PC-3 (cell line): ENCODE measurements at regions not wholly inside any gene's neighbourhood (a gene's known extent, or its start where the extent isn't known, plus 50 kb on each side); places are given as distances from the start of the nearest gene placed in this dataset.

Source experiments
- ATAC-seq: fragments of 200-7000 bp; cut with Tn5 transposase; 2 replicates; pipeline ENCODE4 v1.9.1; 2020; ENCODE audit warnings: mild to moderate bottlenecking, moderate library complexity
- BruUV-seq: library from RNA; stranded (reverse); fragments of 400-500 nt; replicated peaks from 2 replicates; lab custom pipeline; 2021; lab: Mats Ljungman, UMichigan
- CTCF ChIA-PET: fragments of 300-600 bp; sonication (Branson Sonifier 250); formaldehyde crosslinking; loops from one replicate; lab custom pipeline; 2022; ENCODE audit warnings: antibody characterized with exemption; lab: Charles Lee
- POLR2A ChIA-PET: fragments of 300-600 bp; sonication (Branson Sonifier 250); formaldehyde crosslinking; loops from one replicate; lab custom pipeline; 2022; ENCODE audit warnings: antibody characterized with exemption; ENCODE audit not compliant: unreplicated experiment; lab: Charles Lee
- DNase-seq: peaks from one replicate; pipeline ENCODE4 v3.0.0-alpha.2; 2015
- H2AFZ ChIP-seq: fragments of 300-600 bp; sonication (generic); 2 replicates; pipeline ENCODE4 v1.6.0; 2016; ENCODE audit warnings: antibody characterized with exemption, low read length
- H3F3A ChIP-seq: fragments of 300-600 bp; sonication (generic); one replicate; pipeline ENCODE4 v1.6.0; 2017; ENCODE audit warnings: antibody characterized with exemption, low read length, control low read depth, mild to moderate bottlenecking; ENCODE audit not compliant: unreplicated experiment
- H3K27ac ChIP-seq: fragments of 300-600 bp; sonication (generic); 2 replicates; pipeline ENCODE4 v1.5.1; 2016; ENCODE audit warnings: mild to moderate bottlenecking, low read length
- H3K27me3 ChIP-seq: fragments of 300-600 bp; sonication (generic); 2 replicates; pipeline ENCODE4 v1.6.1; 2016; ENCODE audit warnings: low read length, mixed read lengths
- H3K36me3 ChIP-seq: fragments of 300-600 bp; sonication (generic); 2 replicates; pipeline ENCODE4 v1.6.1; 2016; ENCODE audit warnings: low read depth, mixed run types, low read length, mixed read lengths
- H3K4me1 ChIP-seq: fragments of 300-600 bp; sonication (generic); 2 replicates; pipeline ENCODE4 v1.5.1; 2016; ENCODE audit warnings: low read length; ENCODE audit not compliant: insufficient read depth
- H3K4me2 ChIP-seq: fragments of 300-600 bp; sonication (generic); 2 replicates; pipeline ENCODE4 v1.6.0; 2016; ENCODE audit warnings: low read length
- H3K4me3 ChIP-seq: fragments of 300-600 bp; sonication (generic); 2 replicates; pipeline ENCODE4 v1.5.1; 2016; ENCODE audit warnings: mild to moderate bottlenecking, low read length, mixed read lengths
- H3K79me2 ChIP-seq: fragments of 300-600 bp; sonication (generic); 2 replicates; pipeline ENCODE4 v1.6.1; 2017; ENCODE audit warnings: low read length, mixed read lengths
- H3K9ac ChIP-seq: fragments of 300-600 bp; sonication (generic); 2 replicates; pipeline ENCODE4 v1.6.0; 2016; ENCODE audit warnings: mild to moderate bottlenecking, low read length
- H3K9me2 ChIP-seq: fragments of 300-600 bp; sonication (generic); replicated peaks from 2 replicates; pipeline ENCODE4 v1.6.1; 2016; ENCODE audit warnings: mixed run types, low read length, mixed read lengths
- H3K9me3 ChIP-seq: fragments of 300-600 bp; sonication (generic); 2 replicates; pipeline ENCODE4 v1.6.1; 2016; ENCODE audit warnings: low read length, mixed read lengths
- H4K20me1 ChIP-seq: fragments of 300-600 bp; sonication (generic); 2 replicates; pipeline ENCODE4 v1.6.1; 2016; ENCODE audit warnings: low read length, mixed read lengths
- EZH2 ChIP-seq: fragments of 300-600 bp; sonication (generic); IDR thresholded peaks from one replicate; pipeline ENCODE4 v1.6.1; 2017; ENCODE audit warnings: antibody characterized with exemption, mild to moderate bottlenecking, low read length; ENCODE audit not compliant: unreplicated experiment
- EZH2phosphoT487 ChIP-seq: fragments of 300-600 bp; sonication (generic); IDR thresholded peaks from 2 replicates; pipeline ENCODE4 v1.6.1; 2018; ENCODE audit warnings: mild to moderate bottlenecking, antibody characterized with exemption, low read length, borderline replicate concordance
- intact Hi-C: fragments of 100-400 bp; cut with micrococcal nuclease; formaldehyde crosslinking; loops from 2 replicates; pipeline ENCODE4 v1.9.0; 2023
- TF ChIP-seq, protein P1 (sequence below): fragments of 300-600 bp; sonication (generic); conservative IDR thresholded peaks from 2 replicates; pipeline ENCODE4 v1.5.1; 2017; ENCODE audit warnings: antibody characterized with exemption, low read depth, mild to moderate bottlenecking, low read length

DNA sequence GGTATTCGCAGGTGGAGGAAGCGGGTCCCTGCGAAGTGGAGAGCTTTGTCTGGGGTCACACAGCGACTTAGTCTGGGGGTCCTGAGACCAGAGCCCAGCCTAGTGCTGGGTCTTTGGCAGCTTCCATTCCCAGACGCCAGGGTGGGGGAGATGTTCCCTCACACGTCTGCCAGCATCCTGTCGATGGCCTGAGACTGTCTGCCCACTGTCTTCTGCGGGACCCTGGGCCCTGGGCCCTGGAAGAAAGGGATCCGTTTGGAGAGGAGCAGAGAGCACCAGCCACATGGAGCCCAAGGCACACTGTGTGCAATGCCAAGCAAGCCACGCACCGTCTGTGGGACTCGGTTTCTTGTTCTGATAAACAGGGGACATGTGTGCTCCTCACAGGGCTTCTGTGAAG is 197.2 kb downstream of the KIF26A start:
- Histone ChIP-seq H3K4me2 (no peak overlapping the region), H3K9me3 (no peaks in the 10 kb centered on the region), H3K27me3 (peaks cover 52% of the 10 kb centered on the region), H3K4me3 (no peak overlapping the region), H3F3A (no peaks in the 10 kb centered on the region), H3K79me2 (no peaks in the 10 kb centered on the region), H3K9me2 (no peaks in the 10 kb centered on the region), H4K20me1 (no peaks in the 10 kb centered on the region), H3K9ac (no peak overlapping the region), H3K27ac (no peak overlapping the region), H3K4me1 (no peaks in the 10 kb centered on the region), H2AFZ (no peak overlapping the region), H3K36me3 (no peaks in the 10 kb centered on the region)
- intact Hi-C loops = no loop called here
- ChIA-PET CTCF (no interaction called here), POLR2A (no interaction called here)
- no peak for DNase-seq
- no peak for TF ChIP-seq EZH2phosphoT487
- no peak for TF ChIP-seq EZH2
- BruUV-seq = no TSS peak
- ATAC-seq = no peak

DNA sequence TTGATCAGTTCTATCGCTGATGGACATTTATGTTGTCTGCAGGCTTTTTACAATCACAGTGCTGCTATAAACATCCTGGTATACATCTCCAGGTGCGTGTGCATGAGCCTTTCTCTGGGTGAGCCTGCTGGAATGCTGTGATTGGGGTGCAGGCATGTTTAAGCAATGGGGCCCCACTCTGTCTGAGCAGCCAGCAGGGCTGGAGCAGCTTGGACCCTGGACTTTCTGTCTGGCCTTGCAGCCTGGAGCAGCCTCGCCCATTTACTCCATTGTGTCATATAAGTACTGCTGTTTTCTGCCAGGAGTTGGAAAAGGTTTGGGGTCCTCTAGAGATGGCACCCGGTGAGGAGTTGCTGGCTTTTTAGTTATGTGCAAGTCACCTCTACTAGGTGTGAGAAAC is 199.0 kb downstream of the KIF26A start:
- H3K9me2 ChIP-seq = no peaks in the 10 kb centered on the region
- BruUV-seq = no TSS peak
- intact Hi-C loops = no loop called here

DNA sequence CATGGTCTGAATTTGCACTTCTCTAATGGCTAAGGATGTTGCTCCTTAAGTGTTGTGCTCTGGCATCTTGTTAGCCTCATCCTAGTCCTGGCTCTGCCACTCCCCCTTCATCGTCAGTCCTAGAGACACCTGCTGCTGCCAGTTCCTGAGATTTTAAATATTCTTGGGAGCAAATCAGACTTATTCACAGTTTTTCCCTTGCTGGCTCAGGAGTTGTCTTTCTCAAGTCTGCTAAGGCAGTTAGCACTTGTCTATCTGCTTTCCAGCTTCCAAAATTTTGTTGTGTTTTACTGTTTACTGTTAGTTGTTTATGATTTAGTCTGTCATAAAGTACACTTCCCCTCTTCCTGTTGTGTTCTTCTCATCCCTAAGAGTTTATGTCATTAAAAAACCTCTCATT is 201.0 kb downstream of the KIF26A start:
- DNase-seq (no peak), ATAC-seq (no peak)
- H3K4me2 ChIP-seq = no peak overlapping the region
- H3F3A ChIP-seq = no peaks in the 10 kb centered on the region
- no peak for TF ChIP-seq EZH2phosphoT487
- TF ChIP-seq, protein P1, sequence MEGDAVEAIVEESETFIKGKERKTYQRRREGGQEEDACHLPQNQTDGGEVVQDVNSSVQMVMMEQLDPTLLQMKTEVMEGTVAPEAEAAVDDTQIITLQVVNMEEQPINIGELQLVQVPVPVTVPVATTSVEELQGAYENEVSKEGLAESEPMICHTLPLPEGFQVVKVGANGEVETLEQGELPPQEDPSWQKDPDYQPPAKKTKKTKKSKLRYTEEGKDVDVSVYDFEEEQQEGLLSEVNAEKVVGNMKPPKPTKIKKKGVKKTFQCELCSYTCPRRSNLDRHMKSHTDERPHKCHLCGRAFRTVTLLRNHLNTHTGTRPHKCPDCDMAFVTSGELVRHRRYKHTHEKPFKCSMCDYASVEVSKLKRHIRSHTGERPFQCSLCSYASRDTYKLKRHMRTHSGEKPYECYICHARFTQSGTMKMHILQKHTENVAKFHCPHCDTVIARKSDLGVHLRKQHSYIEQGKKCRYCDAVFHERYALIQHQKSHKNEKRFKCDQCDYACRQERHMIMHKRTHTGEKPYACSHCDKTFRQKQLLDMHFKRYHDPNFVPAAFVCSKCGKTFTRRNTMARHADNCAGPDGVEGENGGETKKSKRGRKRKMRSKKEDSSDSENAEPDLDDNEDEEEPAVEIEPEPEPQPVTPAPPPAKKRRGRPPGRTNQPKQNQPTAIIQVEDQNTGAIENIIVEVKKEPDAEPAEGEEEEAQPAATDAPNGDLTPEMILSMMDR = no peak
- no peaks in the 10 kb centered on the region for H4K20me1 ChIP-seq
- no peak overlapping the region for H3K4me3 ChIP-seq
- no peak overlapping the region for H3K27ac ChIP-seq
- no peaks in the 10 kb centered on the region for H3K9me3 ChIP-seq
- H3K9ac ChIP-seq = no peak overlapping the region
- H3K79me2 ChIP-seq = no peaks in the 10 kb centered on the region
- H3K36me3 ChIP-seq = no peaks in the 10 kb centered on the region
- H2AFZ ChIP-seq = no peak overlapping the region
- POLR2A ChIA-PET = no interaction called here
- BruUV-seq = no TSS peak
- intact Hi-C loops = no loop called here
- peaks cover 39% of the 10 kb centered on the region for H3K27me3 ChIP-seq
- CTCF ChIA-PET = no interaction called here
- no peaks in the 10 kb centered on the region for H3K4me1 ChIP-seq
- H3K9me2 ChIP-seq = no peaks in the 10 kb centered on the region

More for the DNA sequence above, 199.0 kb downstream of the KIF26A start:
- Histone ChIP-seq H3K36me3 (no peaks in the 10 kb centered on the region), H2AFZ (no peak overlapping the region), H3K4me2 (no peak overlapping the region), H3F3A (no peaks in the 10 kb centered on the region), H4K20me1 (no peaks in the 10 kb centered on the region), H3K4me1 (no peaks in the 10 kb centered on the region), H3K27me3 (peaks cover 53% of the 10 kb centered on the region), H3K79me2 (no peaks in the 10 kb centered on the region), H3K4me3 (no peak overlapping the region), H3K27ac (no peak overlapping the region), H3K9me3 (no peaks in the 10 kb centered on the region), H3K9ac (no peak overlapping the region)
- ChIA-PET CTCF (no interaction called here), POLR2A (interaction anchor here (0.5 kb wide), 1 partner anchor 260 kb away, joined by 3 read pairs; no protein-coding TSS in a partner anchor)
- no peak for TF ChIP-seq EZH2phosphoT487
- no peak for TF ChIP-seq EZH2
- ATAC-seq (no peak), DNase-seq (no peak)

DNA sequence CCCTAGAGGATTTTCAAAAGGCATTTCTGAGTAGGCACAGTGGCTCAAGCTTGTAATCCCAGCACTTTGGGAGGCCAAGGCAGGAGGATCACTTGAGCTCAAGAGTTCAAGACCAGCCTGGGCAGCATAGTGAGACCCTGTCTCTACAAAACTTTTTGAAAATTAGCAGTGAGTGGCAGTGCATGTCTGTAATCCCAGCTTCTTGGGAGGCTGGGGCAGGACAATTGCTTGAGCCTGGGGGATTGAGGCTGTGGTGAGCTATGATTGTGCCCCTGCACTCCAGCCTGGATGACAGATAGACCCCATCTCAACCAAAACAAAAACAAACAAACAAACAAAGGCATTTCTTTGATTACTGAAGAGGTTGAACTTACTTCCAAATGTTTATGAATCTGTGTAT is 201.4 kb downstream of the KIF26A start:
- H2AFZ ChIP-seq = no peak overlapping the region
- ATAC-seq (no peak), DNase-seq (no peak)
- no TSS peak for BruUV-seq
- H4K20me1 ChIP-seq = no peaks in the 10 kb centered on the region
- no peaks in the 10 kb centered on the region for H3K9me3 ChIP-seq
- ChIA-PET CTCF (no interaction called here), POLR2A (no interaction called here)
- TF ChIP-seq, protein P1 = no peak
- TF ChIP-seq EZH2phosphoT487 (no peak), EZH2 (no peak)
- intact Hi-C loops = no loop called here
- peaks cover 39% of the 10 kb centered on the region for H3K27me3 ChIP-seq
- H3K27ac ChIP-seq = no peak overlapping the region
- H3F3A ChIP-seq = no peaks in the 10 kb centered on the region
- H3K4me2 ChIP-seq = no peak overlapping the region
- H3K9ac ChIP-seq = no peak overlapping the region
- H3K36me3 ChIP-seq = no peaks in the 10 kb centered on the region
- 0 out of 2 replicates have a peak, but pooled peaks cover 3% of the 10 kb centered on the region for H3K4me1 ChIP-seq
- H3K9me2 ChIP-seq = no peaks in the 10 kb centered on the region
- no peaks in the 10 kb centered on the region for H3K79me2 ChIP-seq
- H3K4me3 ChIP-seq = no peak overlapping the region
